ENCODE measurements at regions not wholly inside any gene's neighbourhood (a gene's known extent, or its start where the extent isn't known, plus 50 kb on each side); places are given as distances from the start of the nearest gene placed in this dataset.

DNA sequence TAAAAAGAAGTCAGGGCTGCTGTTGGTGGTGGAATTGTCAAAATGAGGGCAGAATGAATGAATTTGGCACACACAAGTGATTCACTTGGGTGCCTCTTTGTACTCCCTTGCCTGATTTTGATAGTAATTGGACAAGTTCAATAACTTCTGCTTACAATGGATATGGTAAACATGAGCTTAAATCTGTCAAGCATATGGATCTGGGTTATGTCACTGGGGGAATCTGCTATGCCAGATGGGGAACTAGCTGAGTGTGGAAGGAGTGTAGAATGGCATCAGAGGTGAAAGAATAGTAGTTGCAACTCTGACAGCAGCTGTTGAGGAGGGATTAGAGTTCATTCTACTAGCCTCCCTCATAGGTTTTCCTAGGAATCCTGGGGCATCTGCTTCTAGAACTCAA, 724.2 kb upstream of the CDH8 start:
- TF ChIP-seq, protein P1, sequence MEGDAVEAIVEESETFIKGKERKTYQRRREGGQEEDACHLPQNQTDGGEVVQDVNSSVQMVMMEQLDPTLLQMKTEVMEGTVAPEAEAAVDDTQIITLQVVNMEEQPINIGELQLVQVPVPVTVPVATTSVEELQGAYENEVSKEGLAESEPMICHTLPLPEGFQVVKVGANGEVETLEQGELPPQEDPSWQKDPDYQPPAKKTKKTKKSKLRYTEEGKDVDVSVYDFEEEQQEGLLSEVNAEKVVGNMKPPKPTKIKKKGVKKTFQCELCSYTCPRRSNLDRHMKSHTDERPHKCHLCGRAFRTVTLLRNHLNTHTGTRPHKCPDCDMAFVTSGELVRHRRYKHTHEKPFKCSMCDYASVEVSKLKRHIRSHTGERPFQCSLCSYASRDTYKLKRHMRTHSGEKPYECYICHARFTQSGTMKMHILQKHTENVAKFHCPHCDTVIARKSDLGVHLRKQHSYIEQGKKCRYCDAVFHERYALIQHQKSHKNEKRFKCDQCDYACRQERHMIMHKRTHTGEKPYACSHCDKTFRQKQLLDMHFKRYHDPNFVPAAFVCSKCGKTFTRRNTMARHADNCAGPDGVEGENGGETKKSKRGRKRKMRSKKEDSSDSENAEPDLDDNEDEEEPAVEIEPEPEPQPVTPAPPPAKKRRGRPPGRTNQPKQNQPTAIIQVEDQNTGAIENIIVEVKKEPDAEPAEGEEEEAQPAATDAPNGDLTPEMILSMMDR (IDR thresholded peaks at IDR 0.05; ENCODE audit: poor library complexity), result no peak
- no peak for TF ChIP-seq EZH2 (IDR thresholded peaks at IDR 0.05; ENCODE audit: borderline replicate concordance)
- no peak for TF ChIP-seq EZH2phosphoT487 (IDR thresholded peaks at IDR 0.05; ENCODE audit: low read depth, severe bottlenecking, unreplicated experiment)
